Fibroblast of skin of right quadriceps (primary cell): ENCODE measurements at regions not wholly inside any gene's neighbourhood (a gene's known extent, or its start where the extent isn't known, plus 50 kb on each side); places are given as distances from the start of the nearest gene placed in this dataset.
A peak's percentile ranks its signal among the peaks of the same experiment; 100 is the strongest.
"Not testable (repeated sequence)": the region's sequence is repeated elsewhere in the genome, so short reads cannot be mapped to it uniquely, and the experiment has no call there.

Experiments used
- DNase-seq: peaks from one replicate; pipeline ENCODE4 v3.0.0-alpha.2; 2013

GRCh38 chr17:46460129-46460528 is 52.1 kb upstream of the LRRC37A2 start:
- not testable (repeated sequence) for DNase-seq

- not testable (repeated sequence) for DNase-seq
Measured at GRCh38 chr17:46455069-46455468, 57.2 kb upstream of the LRRC37A2 start.

GRCh38 chr17:46454572-46454971 is 57.7 kb upstream of the LRRC37A2 start:
- DNase-seq, result not testable (repeated sequence)

GRCh38 chr17:46453077-46453476 is 59.2 kb upstream of the LRRC37A2 start:
- DNase-seq, result not testable (repeated sequence)

- DNase-seq, result not testable (repeated sequence)
Measured at GRCh38 chr17:46445849-46446248, 66.4 kb upstream of the LRRC37A2 start.

- DNase-seq, result not testable (repeated sequence)
Measured at GRCh38 chr17:46445411-46445810, 66.9 kb upstream of the LRRC37A2 start.

GRCh38 chr17:46442153-46442552 is 70.1 kb upstream of the LRRC37A2 start:
- DNase-seq, result not testable (repeated sequence)

- not testable (repeated sequence) for DNase-seq
Measured at GRCh38 chr17:46440665-46441064, 71.6 kb upstream of the LRRC37A2 start.

- not testable (repeated sequence) for DNase-seq
Measured at GRCh38 chr17:46434450-46435062, 73.0 kb upstream of the ARL17B start.

- not testable (repeated sequence) for DNase-seq
Measured at GRCh38 chr17:46430300-46430699, 68.7 kb upstream of the ARL17B start.

- not testable (repeated sequence) for DNase-seq
Measured at GRCh38 chr17:46429675-46430074, 68.1 kb upstream of the ARL17B start.

- DNase-seq, result not testable (repeated sequence)
Measured at GRCh38 chr17:46424187-46424884, 62.8 kb upstream of the ARL17B start.

- peak; percentile 34 for DNase-seq
Measured at GRCh38 chr17:46417907-46418306, 56.3 kb upstream of the ARL17B start.

- not testable (repeated sequence) for DNase-seq
Measured at GRCh38 chr17:46417261-46417660, 55.7 kb upstream of the ARL17B start.

GRCh38 chr17:46414559-46414958 is 53.0 kb upstream of the ARL17B start:
- not testable (repeated sequence) for DNase-seq

GRCh38 chr17:46412156-46412555 is 50.6 kb upstream of the ARL17B start:
- not testable (repeated sequence) for DNase-seq

- DNase-seq, result not testable (repeated sequence)
Measured at GRCh38 chr17:46411172-46411852, 49.7 kb upstream of the ARL17B start.
